HEK293 (cell line): ENCODE measurements at regions not wholly inside any gene's neighbourhood (a gene's known extent, or its start where the extent isn't known, plus 50 kb on each side); places are given as distances from the start of the nearest gene placed in this dataset.

Source experiments
- CTCF ChIA-PET: fragments of 350-600 bp; formaldehyde crosslinking; extraction: SDS; loops from one replicate; lab custom pipeline; 2021; ENCODE audit warnings: antibody characterized with exemption; lab: Yijun Ruan, JAX
- POLR2A ChIA-PET: fragments of 300-600 bp; formaldehyde crosslinking; extraction: SDS; loops from one replicate; lab custom pipeline; 2020; ENCODE audit warnings: antibody characterized with exemption, inconsistent platforms; lab: Yijun Ruan, JAX
- H3K27ac ChIP-seq: fragments of 200-500 bp; sonication (Bioruptor generic); 2 replicates; pipeline ENCODE4 v1.5.1; 2014; ENCODE audit warnings: low read depth, low read length, control low read depth, inconsistent platforms; ENCODE audit errors: extremely low read depth
- H3K36me3 ChIP-seq, 2 experiments: fragments of 200-500 bp in 1 of 2; sonication (Bioruptor generic) in 1 of 2; 1 replicate in 1 of 2; 2 replicates in 1 of 2; pipeline ENCODE4 v1.5.1; 2014 to 2017; ENCODE audit warnings: inconsistent platforms in 2 of 2, low read length in 2 of 2; ENCODE audit not compliant: control insufficient read depth in 2 of 2, insufficient read depth in 1 of 2
- H3K4me1 ChIP-seq: fragments of 200-500 bp; sonication (Bioruptor generic); 2 replicates; pipeline ENCODE4 v1.5.1; 2014; ENCODE audit warnings: mild to moderate bottlenecking, low read length, inconsistent platforms; ENCODE audit not compliant: control insufficient read depth, insufficient read depth
- H3K4me3 ChIP-seq: 2 replicates; pipeline ENCODE4 v1.5.1; 2011; ENCODE audit warnings: low read depth, mild to moderate bottlenecking, control low read depth, low read length, moderate library complexity
- H3K9me3 ChIP-seq: fragments of 200-500 bp; sonication (Bioruptor generic); 2 replicates; pipeline ENCODE4 v1.5.1; 2014; ENCODE audit warnings: low read depth, low read length, inconsistent platforms; ENCODE audit not compliant: control insufficient read depth, insufficient read depth
- HIC1 ChIP-seq: fragments of 450-650 bp; formaldehyde crosslinking; IDR thresholded peaks from 2 replicates; pipeline ENCODE4 v1.5.1; 2016; ENCODE audit warnings: missing biosample characterization, missing genetic modification characterization
- KLF16 ChIP-seq: fragments of 450-650 bp; formaldehyde crosslinking; IDR thresholded peaks from 2 replicates; pipeline ENCODE4 v1.5.1; 2017; ENCODE audit warnings: missing biosample characterization, missing genetic modification characterization
- REPIN1 ChIP-seq: fragments of 450-650 bp; formaldehyde crosslinking; IDR thresholded peaks from 2 replicates; pipeline ENCODE4 v1.5.1; 2017; ENCODE audit warnings: missing biosample characterization, missing genetic modification characterization, low read depth
- REST ChIP-seq: fragments of 450-650 bp; formaldehyde crosslinking; IDR thresholded peaks from 2 replicates; pipeline ENCODE4 v1.5.1; 2016; ENCODE audit warnings: missing biosample characterization, missing genetic modification characterization
- SALL2 ChIP-seq: fragments of 450-650 bp; formaldehyde crosslinking; IDR thresholded peaks from 2 replicates; pipeline ENCODE4 v1.5.0; 2017; ENCODE audit warnings: missing biosample characterization, mild to moderate bottlenecking, missing genetic modification characterization, borderline replicate concordance
- SCRT2 ChIP-seq: fragments of 450-650 bp; formaldehyde crosslinking; IDR thresholded peaks from 2 replicates; pipeline ENCODE4 v1.5.1; 2016; ENCODE audit warnings: missing biosample characterization, missing genetic modification characterization
- ZBTB1 ChIP-seq: fragments of 450-650 bp; formaldehyde crosslinking; IDR thresholded peaks from 2 replicates; pipeline ENCODE4 v1.5.1; 2016; ENCODE audit warnings: missing biosample characterization, missing genetic modification characterization
- ZNF146 ChIP-seq: fragments of 450-650 bp; formaldehyde crosslinking; IDR thresholded peaks from 2 replicates; pipeline ENCODE4 v1.5.1; 2016; ENCODE audit warnings: missing biosample characterization, missing genetic modification characterization
- ZNF175 ChIP-seq: fragments of 450-650 bp; formaldehyde crosslinking; IDR thresholded peaks from 2 replicates; pipeline ENCODE4 v1.5.1; 2016; ENCODE audit warnings: missing biosample characterization, missing genetic modification characterization
- ZNF202 ChIP-seq: fragments of 450-650 bp; formaldehyde crosslinking; IDR thresholded peaks from 2 replicates; pipeline ENCODE4 v1.5.1; 2016; ENCODE audit warnings: missing biosample characterization, missing genetic modification characterization, borderline replicate concordance
- ZNF239 ChIP-seq: fragments of 450-650 bp; formaldehyde crosslinking; IDR thresholded peaks from 2 replicates; pipeline ENCODE4 v1.5.1; 2016; ENCODE audit warnings: missing biosample characterization, missing genetic modification characterization
- ZNF274 ChIP-seq, 2 experiments: fragments of 200-500 bp in 1 of 2; fragments of 450-650 bp in 1 of 2; sonication (Bioruptor generic) in 1 of 2; formaldehyde crosslinking in 1 of 2; IDR thresholded peaks; 2 replicates each; pipeline versions ENCODE4 v1.5.1 to v1.6.1; 2014 to 2016; ENCODE audit warnings: borderline replicate concordance in 1 of 2, inconsistent platforms in 1 of 2, low read length in 1 of 2, missing biosample characterization in 1 of 2, missing genetic modification characterization in 1 of 2
- ZNF335 ChIP-seq: fragments of 450-650 bp; formaldehyde crosslinking; conservative IDR thresholded peaks from 2 replicates; pipeline ENCODE4 v1.5.1; 2016; ENCODE audit warnings: missing biosample characterization, missing genetic modification characterization
- ZNF354C ChIP-seq: fragments of 450-650 bp; formaldehyde crosslinking; IDR thresholded peaks from 2 replicates; pipeline ENCODE4 v1.5.1; 2016; ENCODE audit warnings: missing biosample characterization, missing genetic modification characterization, low read depth, borderline replicate concordance
- ZNF404 ChIP-seq: fragments of 450-650 bp; formaldehyde crosslinking; IDR thresholded peaks from 2 replicates; pipeline ENCODE4 v1.5.1; 2017; ENCODE audit warnings: missing biosample characterization, missing genetic modification characterization
- ZNF596 ChIP-seq: fragments of 450-650 bp; IDR thresholded peaks from 2 replicates; pipeline ENCODE4 v1.5.0; 2018; ENCODE audit warnings: missing biosample characterization, mild to moderate bottlenecking, missing genetic modification characterization, moderate library complexity
- ZNF701 ChIP-seq: fragments of 450-650 bp; formaldehyde crosslinking; IDR thresholded peaks from 2 replicates; pipeline ENCODE4 v1.5.1; 2016; ENCODE audit warnings: missing biosample characterization, missing genetic modification characterization
- ZNF768 ChIP-seq: fragments of 450-650 bp; formaldehyde crosslinking; IDR thresholded peaks from 2 replicates; pipeline ENCODE4 v1.5.1; 2018; ENCODE audit warnings: missing biosample characterization, mild to moderate bottlenecking, missing genetic modification characterization
- ZNF791 ChIP-seq: fragments of 450-650 bp; formaldehyde crosslinking; IDR thresholded peaks from 2 replicates; pipeline ENCODE4 v1.5.1; 2016; ENCODE audit warnings: missing biosample characterization, missing genetic modification characterization
- ZSCAN5A ChIP-seq: fragments of 450-650 bp; formaldehyde crosslinking; IDR thresholded peaks from 2 replicates; pipeline ENCODE4 v1.5.1; 2016; ENCODE audit warnings: missing biosample characterization, missing genetic modification characterization
- TF ChIP-seq, protein P1 (sequence below): fragments of 450-650 bp; formaldehyde crosslinking; IDR thresholded peaks from 2 replicates; pipeline ENCODE4 v1.5.1; 2016; ENCODE audit warnings: missing biosample characterization, missing genetic modification characterization

DNA sequence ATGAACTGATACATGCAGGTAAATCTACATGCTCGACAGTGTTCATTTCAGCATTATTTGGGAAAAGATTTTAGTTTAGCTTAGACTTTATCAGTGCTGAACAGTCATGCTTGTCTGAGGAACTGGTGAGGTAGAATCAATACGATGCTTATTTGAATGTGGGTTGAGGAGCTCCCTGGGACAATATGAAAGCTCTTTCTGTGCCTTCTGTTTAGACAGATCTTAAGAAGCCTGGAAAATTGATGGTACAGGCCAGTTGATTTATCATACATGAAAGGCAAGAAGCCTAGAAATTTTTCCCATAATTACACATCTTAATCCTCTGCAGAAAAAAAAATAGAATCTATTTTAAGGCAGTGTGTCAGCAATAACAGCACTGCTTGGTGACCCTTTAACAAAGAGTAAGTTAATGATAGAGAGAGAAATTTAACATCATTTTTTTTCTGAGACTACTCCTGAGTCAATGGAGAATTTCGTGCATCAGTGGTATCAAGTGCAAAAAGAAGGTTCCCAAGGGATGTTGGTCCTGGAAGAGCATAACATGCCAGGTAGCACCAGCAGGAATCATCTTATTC, 252.2 kb upstream of the CDH20 start:
- TF ChIP-seq ZNF701 (tag by site-specific recombination) (no peak), ZNF274 (IDR thresholded peaks at IDR 0.05; ENCODE audit: low read length) (no peak), ZNF274 (tag by site-specific recombination; IDR thresholded peaks at IDR 0.05; ENCODE audit: borderline replicate concordance) (no peak), ZNF354C (no peak), KLF16 (no peak), ZBTB1 (no peak), ZNF175 (tag by site-specific recombination) (no peak), SALL2 (tag by site-specific recombination) (no peak), ZNF202 (no peak), ZSCAN5A (no peak), ZNF335 (tag by site-specific recombination) (no peak), REPIN1 (tag by site-specific recombination) (no peak), SCRT2 (no peak), ZNF404 (tag by site-specific recombination) (no peak), ZNF239 (tag by site-specific recombination) (no peak), ZNF146 (tag by site-specific recombination) (no peak)
- Histone ChIP-seq H3K4me3 (no peak overlapping the region), H3K9me3 (no peaks in the 10 kb centered on the region), H3K4me1 (no peaks in the 10 kb centered on the region), H3K36me3 (no peaks in the 10 kb centered on the region), H3K27ac (no peak overlapping the region)
- POLR2A ChIA-PET = no interaction called here
- CTCF ChIA-PET = interaction anchor here (0.5 to 1.2 kb wide), 3 partner anchors 33 to 397 kb away, joined by 3 read pairs; no protein-coding TSS in a partner anchor

GRCh38 chr18:61082976-61083630, 250.1 kb upstream of the CDH20 start:
- Histone ChIP-seq H3K4me3 (no peak overlapping the region), H3K4me1 (no peaks in the 10 kb centered on the region), H3K9me3 (no peaks in the 10 kb centered on the region), H3K27ac (no peak overlapping the region)
- ChIA-PET CTCF (no interaction called here), POLR2A (no interaction called here)
- TF ChIP-seq HIC1 (tag by site-specific recombination) (no peak), ZNF596 (tag by site-specific recombination) (no peak), REST (tag by site-specific recombination) (no peak), ZNF768 (tag by site-specific recombination) (no peak), ZNF335 (tag by site-specific recombination) (no peak), ZNF791 (tag by site-specific recombination) (no peak)
- TF ChIP-seq, protein P1, sequence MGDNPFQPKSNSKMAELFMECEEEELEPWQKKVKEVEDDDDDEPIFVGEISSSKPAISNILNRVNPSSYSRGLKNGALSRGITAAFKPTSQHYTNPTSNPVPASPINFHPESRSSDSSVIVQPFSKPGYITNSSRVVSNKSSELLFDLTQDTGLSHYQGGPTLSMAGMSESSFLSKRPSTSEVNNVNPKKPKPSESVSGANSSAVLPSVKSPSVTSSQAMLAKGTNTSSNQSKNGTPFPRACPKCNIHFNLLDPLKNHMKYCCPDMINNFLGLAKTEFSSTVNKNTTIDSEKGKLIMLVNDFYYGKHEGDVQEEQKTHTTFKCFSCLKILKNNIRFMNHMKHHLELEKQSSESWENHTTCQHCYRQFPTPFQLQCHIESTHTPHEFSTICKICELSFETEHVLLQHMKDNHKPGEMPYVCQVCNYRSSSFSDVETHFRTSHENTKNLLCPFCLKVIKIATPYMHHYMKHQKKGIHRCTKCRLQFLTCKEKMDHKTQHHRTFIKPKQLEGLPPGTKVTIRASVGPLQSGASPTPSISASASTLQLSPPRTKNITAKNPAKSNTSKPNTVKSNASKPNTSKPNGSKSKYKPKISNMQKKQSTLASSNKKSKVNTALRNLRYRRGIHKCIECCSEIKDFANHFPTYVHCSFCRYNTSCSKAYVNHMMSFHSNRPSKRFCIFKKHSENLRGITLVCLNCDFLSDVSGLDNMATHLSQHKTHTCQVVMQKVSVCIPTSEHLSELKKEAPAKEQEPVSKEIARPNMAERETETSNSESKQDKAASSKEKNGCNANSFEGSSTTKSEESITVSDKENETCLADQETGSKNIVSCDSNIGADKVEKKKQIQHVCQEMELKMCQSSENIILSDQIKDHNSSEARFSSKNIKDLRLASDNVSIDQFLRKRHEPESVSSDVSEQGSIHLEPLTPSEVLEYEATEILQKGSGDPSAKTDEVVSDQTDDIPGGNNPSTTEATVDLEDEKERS (tag by site-specific recombination) = no peak
- TF ChIP-seq, all 188 proteins: peak for 0
- H3K36me3 ChIP-seq = no peaks in the 10 kb centered on the region
